K562 (cell line): ENCODE measurements at regions not wholly inside any gene's neighbourhood (a gene's known extent, or its start where the extent isn't known, plus 50 kb on each side); places are given as distances from the start of the nearest gene placed in this dataset.

Experiments
- ATAC-seq: fragments of 200-7000 bp; cut with Tn5 transposase; 3 replicates; pipeline ENCODE4 v1.9.1; 2020; ENCODE audit warnings: moderate library complexity
- BruUV-seq: library from RNA; stranded (reverse); fragments of 400-500 nt; replicated peaks from 2 replicates; lab custom pipeline; 2021; lab: Mats Ljungman, UMichigan
- CTCF ChIA-PET: fragments of 300-600 bp; formaldehyde crosslinking; extraction: SDS; loops from one replicate; lab custom pipeline; 2021; ENCODE audit warnings: low intra/inter-chr PET ratio; lab: Yijun Ruan, JAX
- POLR2A ChIA-PET: fragments of 300-600, 350-650 bp; sonication (Branson Sonifier 250); formaldehyde crosslinking; extraction: SDS; loops from one replicate; lab custom pipeline; 2021; ENCODE audit warnings: antibody characterized with exemption, inconsistent platforms; lab: Yijun Ruan, JAX
- DNase-seq, 4 experiments: peaks; one replicate each; pipeline versions ENCODE4 v3.0.0 to v3.0.0-alpha.2; 2011 to 2018; ENCODE audit warnings: low spot score in 3 of 4, mixed read lengths in 3 of 4; ENCODE audit errors: extremely low read depth in 1 of 4
- FAIRE-seq: peaks from 2 replicates; lab custom pipeline; 2011; peaks lifted over from hg19 to GRCh38; lab: Jason Lieb, UNC
- H2AFZ ChIP-seq: 2 replicates; pipeline ENCODE4 v1.6.0; 2011; ENCODE audit warnings: low read depth, low read length, control low read depth, inconsistent platforms
- H3K27ac ChIP-seq: fragments of 200-600 bp; 3 replicates; pipeline ENCODE4 v1.8.0; 2011; ENCODE audit warnings: low read depth, mild to moderate bottlenecking, control low read depth, inconsistent platforms, low read length, moderate library complexity, mixed read lengths; ENCODE audit errors: extremely low read depth
- H3K27me3 ChIP-seq, 2 experiments: fragments of 300-600 bp in 1 of 2; 2 replicates in 1 of 2; 3 replicates in 1 of 2; pipeline versions ENCODE4 v1.6.0 to v1.8.0; 2011; ENCODE audit warnings: inconsistent platforms in 2 of 2, low read length in 2 of 2, mild to moderate bottlenecking in 1 of 2, mixed read lengths in 1 of 2, moderate library complexity in 1 of 2; ENCODE audit not compliant: control insufficient read depth in 2 of 2, insufficient read depth in 2 of 2
- H3K36me3 ChIP-seq: fragments of 300-600 bp; 3 replicates; pipeline ENCODE4 v1.8.0; 2011; ENCODE audit warnings: mild to moderate bottlenecking, low read length, inconsistent platforms; ENCODE audit not compliant: control insufficient read depth, insufficient read depth
- H3K4me1 ChIP-seq, 2 experiments: fragments of 200-600 bp in 1 of 2; replicated peaks in 1 of 2; 2 replicates in 1 of 2; 3 replicates in 1 of 2; pipeline versions ENCODE4 v1.5.1 to v1.8.0; 2011; ENCODE audit warnings: inconsistent platforms in 2 of 2, low read length in 2 of 2, mild to moderate bottlenecking in 1 of 2, mixed read lengths in 1 of 2, moderate library complexity in 1 of 2; ENCODE audit not compliant: control insufficient read depth in 2 of 2, insufficient read depth in 2 of 2
- H3K4me2 ChIP-seq: 2 replicates; pipeline ENCODE4 v1.6.1; 2011; ENCODE audit warnings: low read length, control low read depth, inconsistent platforms, mixed read lengths; ENCODE audit not compliant: insufficient read depth
- H3K4me3 ChIP-seq: fragments of 200-600 bp; sonication (generic), shearing (Covaris generic); 2 replicates; pipeline ENCODE4 v1.5.1; 2016; ENCODE audit warnings: control low read depth, inconsistent platforms
- H3K79me2 ChIP-seq: fragments of 200-600 bp; 3 replicates; pipeline ENCODE4 v1.8.0; 2011; ENCODE audit warnings: low read length, inconsistent platforms; ENCODE audit not compliant: control insufficient read depth, insufficient read depth
- H3K9ac ChIP-seq, 2 experiments: 2 replicates each; pipeline versions ENCODE4 v1.6.0 to v1.6.1; 2011; ENCODE audit warnings: low read depth in 2 of 2, low read length in 2 of 2, control low read depth in 1 of 2, inconsistent platforms in 1 of 2, mild to moderate bottlenecking in 1 of 2, mixed read lengths in 1 of 2; ENCODE audit not compliant: insufficient read depth in 1 of 2
- H3K9me1 ChIP-seq: one replicate; pipeline ENCODE4 v1.6.0; 2011; ENCODE audit warnings: inconsistent platforms, mild to moderate bottlenecking, low read length, moderate library complexity; ENCODE audit not compliant: control insufficient read depth, insufficient read depth
- H3K9me3 ChIP-seq: replicated peaks from 2 replicates; pipeline ENCODE4 v1.5.1; 2011; ENCODE audit warnings: low read depth, low read length, inconsistent platforms; ENCODE audit not compliant: control insufficient read depth, insufficient read depth
- H4K20me1 ChIP-seq: replicated peaks from 2 replicates; pipeline ENCODE4 v1.6.1; 2011; ENCODE audit warnings: low read length, inconsistent platforms, mixed read lengths; ENCODE audit not compliant: control insufficient read depth, insufficient read depth
- BCL6 ChIP-seq: fragments of 250-450 bp; sonication (Bioruptor Pico); IDR thresholded peaks from 2 replicates; pipeline ENCODE4 v1.4.0; 2020
- E2F3 ChIP-seq: fragments of 250-450 bp; sonication (Bioruptor Pico); IDR thresholded peaks from 2 replicates; pipeline ENCODE4 v1.4.0; 2020; ENCODE audit warnings: mild to moderate bottlenecking
- ELF1 ChIP-seq: fragments of 200-800 bp; sonication (Bioruptor generic); IDR thresholded peaks from 2 replicates; pipeline ENCODE4 v1.6.1; 2016; ENCODE audit warnings: missing genetic modification characterization, missing compliant biosample characterization
- EZH2 ChIP-seq: IDR thresholded peaks from 2 replicates; pipeline ENCODE4 v1.6.1; 2012; ENCODE audit warnings: low read depth, mild to moderate bottlenecking, inconsistent platforms, low read length, borderline replicate concordance
- HNRNPK ChIP-seq: fragments of 200-400 bp; formaldehyde crosslinking; IDR thresholded peaks from one replicate; pipeline ENCODE4 v1.6.1; 2018; ENCODE audit warnings: mild to moderate bottlenecking, low read depth, low read length; ENCODE audit not compliant: poor library complexity, severe bottlenecking
- MEF2D ChIP-seq: conservative IDR thresholded peaks from 2 replicates; pipeline ENCODE4 v1.6.1; 2016; ENCODE audit warnings: low read depth, missing genetic modification characterization, missing compliant biosample characterization
- RNF219 ChIP-seq: fragments of 250-450 bp; sonication (Bioruptor Pico); IDR thresholded peaks from 2 replicates; pipeline ENCODE4 v1.5.0; 2022; ENCODE audit warnings: mild to moderate bottlenecking
- SMARCE1 ChIP-seq: fragments of 450-650 bp; IDR thresholded peaks from 2 replicates; pipeline ENCODE4 v1.7.1; 2016; ENCODE audit warnings: mild to moderate bottlenecking
- SRF ChIP-seq, 2 experiments: fragments of 250-450, 450-650 bp in 1 of 2; sonication (Bioruptor Pico) in 1 of 2; sonication (generic) in 1 of 2; formaldehyde crosslinking; IDR thresholded peaks; 2 replicates each; pipeline versions ENCODE4 v1.5.0 to v1.5.1; 2020 to 2022; ENCODE audit warnings: mild to moderate bottlenecking in 1 of 2, missing genetic modification reagents in 1 of 2
- TAF7 ChIP-seq: fragments of 450-650 bp; IDR thresholded peaks from 2 replicates; pipeline ENCODE4 v1.6.1; 2016; ENCODE audit warnings: missing genetic modification characterization, missing compliant biosample characterization
- ZBTB2 ChIP-seq: fragments of 450-650 bp; IDR thresholded peaks from 2 replicates; pipeline ENCODE4 v1.6.1; 2016; ENCODE audit warnings: antibody characterized with exemption
- ZNF165 ChIP-seq: fragments of 250-450 bp; sonication (Bioruptor Pico); IDR thresholded peaks from 2 replicates; pipeline ENCODE4 v1.4.0; 2020; ENCODE audit warnings: borderline replicate concordance
- WGBS: fragments of 100-300 bp; shearing (Covaris generic); methylation state at CpG from one replicate; pipeline ENCODE4 v1.1.6; 2016; ENCODE audit warnings: low coverage, mixed read lengths; ENCODE audit not compliant: insufficient coverage; ENCODE audit errors: missing lambda C conversion rate; 5-methylcytosine and 5-hydroxymethylcytosine counted together
- in situ Hi-C: fragments of 300-500 bp; cut with MboI; formaldehyde crosslinking; loops from 4 replicates; pipeline ENCODE4 v1.15.0; 2018; ENCODE audit warnings: inconsistent platforms, mixed read lengths
- intact Hi-C: fragments of 100-400 bp; cut with micrococcal nuclease; formaldehyde crosslinking; loops from 2 replicates; pipeline ENCODE4 v1.14.2; 2022
- TF ChIP-seq, protein P1 (sequence below): fragments of 450-650 bp; formaldehyde crosslinking; IDR thresholded peaks from 2 replicates; pipeline ENCODE4 v1.4.0; 2020; ENCODE audit warnings: mild to moderate bottlenecking, moderate library complexity
- TF ChIP-seq, protein P2 (sequence below): fragments of 450-650 bp; IDR thresholded peaks from 2 replicates; pipeline ENCODE4 v1.6.1; 2016; ENCODE audit warnings: borderline replicate concordance

DNA sequence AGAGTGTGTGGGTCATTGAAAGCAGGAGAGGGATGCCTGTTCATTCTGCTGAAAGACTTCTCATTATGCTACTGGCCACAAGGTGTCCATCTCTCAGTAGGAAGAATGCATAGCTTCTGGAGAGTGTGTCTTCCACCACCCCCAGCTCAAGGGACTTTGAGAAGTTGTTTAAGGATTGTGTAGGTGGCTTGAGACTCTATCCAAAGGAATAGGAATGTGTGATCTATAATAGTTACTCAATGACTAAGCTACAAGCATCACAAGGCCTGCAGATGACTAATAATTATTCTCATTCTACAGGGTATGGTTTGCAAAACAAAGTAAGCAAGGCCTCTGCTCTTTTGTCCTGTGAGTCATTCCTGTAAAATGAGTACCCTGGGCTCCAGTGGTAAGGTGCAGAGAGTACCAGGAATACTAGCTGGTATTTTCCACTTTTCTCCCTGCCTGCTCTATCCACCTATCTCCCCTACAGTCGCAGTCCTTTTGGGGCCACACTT, 279.8 kb upstream of the BOD1L1 start (continued):
- TF ChIP-seq E2F3 = no peak
- no peak for TF ChIP-seq SRF (CRISPR knock-in tag; IDR thresholded peaks at IDR 0.05)
- no peak for TF ChIP-seq ELF1
- no peak for TF ChIP-seq TAF7 (tag)
- TF ChIP-seq, all 486 proteins: peak for 0

GRCh38 chr4:13908455-13908854, 280.9 kb upstream of the BOD1L1 start:
- FAIRE-seq (no peak), ATAC-seq (no peak), DNase-seq (no peak)
- in situ Hi-C loops = no loop called here
- no peak overlapping the region for H2AFZ ChIP-seq
- no peaks in the 10 kb centered on the region for H3K79me2 ChIP-seq
- no peak overlapping the region for H3K9ac ChIP-seq
- WGBS = 0% methylated on average over 2 of the region's 2 CpGs
- H3K4me1 ChIP-seq = no peaks in the 10 kb centered on the region
- H3K27me3 ChIP-seq = no peaks in the 10 kb centered on the region
- H3K27ac ChIP-seq = no peak overlapping the region
- H3K4me3 ChIP-seq = no peak overlapping the region
- H4K20me1 ChIP-seq = no peaks in the 10 kb centered on the region
- intact Hi-C loops = no loop called here
- no peaks in the 10 kb centered on the region for H3K9me3 ChIP-seq
- no TSS peak for BruUV-seq
- H3K4me2 ChIP-seq = no peak overlapping the region
- no peaks in the 10 kb centered on the region for H3K9me1 ChIP-seq
- no peaks in the 10 kb centered on the region for H3K36me3 ChIP-seq
- POLR2A ChIA-PET = no interaction called here
- CTCF ChIA-PET = no interaction called here
- TF ChIP-seq BCL6 (CRISPR knock-in tag) (no peak), ZBTB2 (no peak), RNF219 (no peak), SMARCE1 (no peak), HNRNPK (no peak), MEF2D (tag) (no peak), EZH2 (no peak), ZNF165 (CRISPR knock-in tag) (no peak)
- TF ChIP-seq, protein P1, sequence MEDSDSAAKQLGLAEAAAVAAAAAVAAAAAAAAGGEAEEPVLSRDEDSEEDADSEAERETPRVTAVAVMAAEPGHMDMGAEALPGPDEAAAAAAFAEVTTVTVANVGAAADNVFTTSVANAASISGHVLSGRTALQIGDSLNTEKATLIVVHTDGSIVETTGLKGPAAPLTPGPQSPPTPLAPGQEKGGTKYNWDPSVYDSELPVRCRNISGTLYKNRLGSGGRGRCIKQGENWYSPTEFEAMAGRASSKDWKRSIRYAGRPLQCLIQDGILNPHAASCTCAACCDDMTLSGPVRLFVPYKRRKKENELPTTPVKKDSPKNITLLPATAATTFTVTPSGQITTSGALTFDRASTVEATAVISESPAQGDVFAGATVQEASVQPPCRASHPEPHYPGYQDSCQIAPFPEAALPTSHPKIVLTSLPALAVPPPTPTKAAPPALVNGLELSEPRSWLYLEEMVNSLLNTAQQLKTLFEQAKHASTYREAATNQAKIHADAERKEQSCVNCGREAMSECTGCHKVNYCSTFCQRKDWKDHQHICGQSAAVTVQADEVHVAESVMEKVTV = no peak
- TF ChIP-seq, protein P2, sequence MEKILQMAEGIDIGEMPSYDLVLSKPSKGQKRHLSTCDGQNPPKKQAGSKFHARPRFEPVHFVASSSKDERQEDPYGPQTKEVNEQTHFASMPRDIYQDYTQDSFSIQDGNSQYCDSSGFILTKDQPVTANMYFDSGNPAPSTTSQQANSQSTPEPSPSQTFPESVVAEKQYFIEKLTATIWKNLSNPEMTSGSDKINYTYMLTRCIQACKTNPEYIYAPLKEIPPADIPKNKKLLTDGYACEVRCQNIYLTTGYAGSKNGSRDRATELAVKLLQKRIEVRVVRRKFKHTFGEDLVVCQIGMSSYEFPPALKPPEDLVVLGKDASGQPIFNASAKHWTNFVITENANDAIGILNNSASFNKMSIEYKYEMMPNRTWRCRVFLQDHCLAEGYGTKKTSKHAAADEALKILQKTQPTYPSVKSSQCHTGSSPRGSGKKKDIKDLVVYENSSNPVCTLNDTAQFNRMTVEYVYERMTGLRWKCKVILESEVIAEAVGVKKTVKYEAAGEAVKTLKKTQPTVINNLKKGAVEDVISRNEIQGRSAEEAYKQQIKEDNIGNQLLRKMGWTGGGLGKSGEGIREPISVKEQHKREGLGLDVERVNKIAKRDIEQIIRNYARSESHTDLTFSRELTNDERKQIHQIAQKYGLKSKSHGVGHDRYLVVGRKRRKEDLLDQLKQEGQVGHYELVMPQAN = no peak
